ENCODE measurements at regions not wholly inside any gene's neighbourhood (a gene's known extent, or its start where the extent isn't known, plus 50 kb on each side); places are given as distances from the start of the nearest gene placed in this dataset.

DNA sequence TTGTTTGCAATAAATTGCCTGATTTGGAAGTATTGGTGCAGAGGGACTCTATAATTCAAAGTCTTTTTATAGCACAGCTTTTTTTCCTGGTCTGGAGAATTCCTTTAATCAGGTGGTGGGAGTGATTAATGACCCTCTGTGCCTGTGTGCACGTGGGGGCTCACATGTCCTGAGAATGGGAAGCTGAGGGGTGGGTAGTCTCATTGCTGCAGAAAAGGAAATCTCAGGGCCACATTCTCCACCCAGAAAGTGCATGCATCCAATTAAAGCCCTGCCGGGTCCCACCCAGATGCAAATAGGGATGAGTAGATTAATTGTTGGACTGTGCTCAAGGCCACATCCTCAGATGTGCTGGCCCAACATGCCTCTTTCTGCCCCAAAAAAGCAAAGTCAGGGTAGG is 324.7 kb downstream of the CXCL12 start:
- peaks cover 16% of the 10 kb centered on the region for H3K27me3 Mint-ChIP-seq
- H3K9me3 Mint-ChIP-seq = no peaks in the 10 kb centered on the region
- H3K4me3 Mint-ChIP-seq = no peak overlapping the region
- H3K27ac Mint-ChIP-seq = no peak overlapping the region
- no peak for DNase-seq
- no peaks in the 10 kb centered on the region for H3K36me3 Mint-ChIP-seq (ENCODE audit: low read depth)
- H3K4me1 Mint-ChIP-seq (ENCODE audit: low read depth) = no peaks in the 10 kb centered on the region

- H3K27me3 Mint-ChIP-seq = peaks cover 22% of the 10 kb centered on the region
- no peak for DNase-seq
- no peaks in the 10 kb centered on the region for H3K9me3 Mint-ChIP-seq
- H3K36me3 Mint-ChIP-seq (ENCODE audit: low read depth) = no peaks in the 10 kb centered on the region
- no peaks in the 10 kb centered on the region for H3K4me1 Mint-ChIP-seq (ENCODE audit: low read depth)
- H3K27ac Mint-ChIP-seq = no peak overlapping the region
- H3K4me3 Mint-ChIP-seq = no peak overlapping the region
Observed at GRCh38 chr10:44058259-44058658, 326.6 kb downstream of the CXCL12 start.

DNA sequence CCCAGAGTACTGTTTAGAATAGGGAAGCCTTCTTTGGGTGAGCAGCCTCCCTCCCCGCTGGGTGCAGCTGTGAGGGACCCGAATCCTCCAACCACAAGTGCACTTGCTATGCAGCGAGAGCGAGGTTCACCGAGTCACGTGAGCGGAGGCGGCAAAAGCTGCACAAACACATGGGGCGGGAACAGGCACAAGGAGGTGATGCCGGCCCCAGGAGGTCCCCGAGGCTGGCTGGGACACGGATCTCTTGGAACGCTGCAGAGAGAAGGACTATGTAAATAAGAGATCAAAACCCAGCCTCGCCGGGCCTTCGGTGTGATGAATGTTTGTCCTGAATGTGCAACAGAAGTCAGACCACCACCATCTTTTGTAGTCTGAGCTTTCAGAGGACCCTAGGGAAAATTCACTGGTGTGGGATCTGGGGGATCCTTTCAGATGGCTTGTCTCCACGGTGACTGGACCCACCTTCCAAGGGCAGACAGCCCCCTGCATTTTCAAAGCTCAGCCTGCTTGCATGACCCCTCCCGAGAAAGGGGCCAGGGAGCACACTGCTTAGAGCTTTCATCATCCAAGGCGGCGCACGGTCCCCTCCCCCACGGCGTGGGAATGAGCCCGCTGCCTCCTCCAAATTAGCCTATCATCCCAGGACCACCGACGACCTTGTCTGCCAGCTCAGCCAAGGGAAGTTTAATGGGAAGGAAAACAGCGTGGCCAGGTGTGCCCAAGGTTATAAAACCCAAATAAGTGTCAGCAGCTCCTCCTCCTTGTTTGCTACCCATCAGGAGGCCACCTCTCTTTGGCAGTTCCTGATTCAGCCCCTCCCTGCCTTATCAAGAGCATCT is 327.7 kb downstream of the CXCL12 start:
- no peak for DNase-seq
- peaks cover 29% of the 10 kb centered on the region for H3K27me3 Mint-ChIP-seq
- H3K4me1 Mint-ChIP-seq (ENCODE audit: low read depth) = no peaks in the 10 kb centered on the region
- no peak overlapping the region for H3K4me3 Mint-ChIP-seq
- H3K9me3 Mint-ChIP-seq = no peaks in the 10 kb centered on the region
- no peak overlapping the region for H3K27ac Mint-ChIP-seq
- H3K36me3 Mint-ChIP-seq (ENCODE audit: low read depth) = no peaks in the 10 kb centered on the region

- Mint-ChIP-seq H3K4me3 (no peak overlapping the region), H3K36me3 (ENCODE audit: low read depth) (no peaks in the 10 kb centered on the region), H3K27ac (no peak overlapping the region), H3K27me3 (peaks cover 37% of the 10 kb centered on the region), H3K9me3 (no peaks in the 10 kb centered on the region), H3K4me1 (ENCODE audit: low read depth) (no peaks in the 10 kb centered on the region)
- no peak for DNase-seq
Observed at GRCh38 chr10:44056206-44056605, 328.7 kb downstream of the CXCL12 start.

DNA sequence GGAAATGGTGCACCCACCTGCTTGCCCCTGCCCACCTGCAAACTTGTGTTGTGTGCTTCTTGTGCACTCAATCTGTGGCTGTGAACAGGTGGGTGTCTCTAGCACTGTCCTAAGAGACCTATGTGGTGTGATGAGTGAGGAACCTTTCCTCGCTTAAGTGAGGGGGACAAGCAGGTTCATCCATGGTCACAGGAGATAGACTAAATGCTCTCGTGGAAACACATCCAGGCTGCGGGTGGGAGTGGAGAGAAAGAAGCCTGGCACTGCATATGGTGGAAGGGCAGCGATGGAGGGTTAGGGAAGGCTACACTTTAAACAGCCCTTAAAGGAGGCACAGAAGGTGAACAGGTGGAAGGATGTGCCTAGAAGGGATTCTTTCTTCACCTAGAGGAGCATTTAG is 330.9 kb downstream of the CXCL12 start:
- Mint-ChIP-seq H3K36me3 (ENCODE audit: low read depth) (no peaks in the 10 kb centered on the region), H3K9me3 (no peaks in the 10 kb centered on the region), H3K4me3 (no peak overlapping the region), H3K27me3 (peaks cover 36% of the 10 kb centered on the region), H3K4me1 (ENCODE audit: low read depth) (no peaks in the 10 kb centered on the region), H3K27ac (no peak overlapping the region)
- DNase-seq = no peak

DNA sequence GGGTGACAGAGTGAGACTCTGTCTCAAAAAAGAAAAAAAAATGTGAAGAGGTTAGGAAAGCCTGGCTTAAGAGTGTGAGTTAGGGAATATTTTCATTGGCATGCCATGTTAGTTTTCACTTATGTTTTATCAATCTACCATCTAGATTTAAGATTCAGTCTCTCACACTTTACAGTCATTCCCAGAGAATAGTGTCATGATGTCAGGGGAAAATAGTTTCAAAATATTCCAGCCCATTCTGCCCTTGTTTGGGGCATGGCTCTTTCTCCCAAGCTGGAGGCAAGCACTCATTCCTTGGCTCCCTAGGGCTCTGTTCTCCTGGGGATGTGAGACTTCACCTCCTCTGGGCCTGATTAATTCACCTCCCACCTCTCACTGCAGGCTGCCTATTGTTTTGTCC is 331.5 kb downstream of the CXCL12 start:
- H3K36me3 Mint-ChIP-seq (ENCODE audit: low read depth) = no peaks in the 10 kb centered on the region
- H3K4me1 Mint-ChIP-seq (ENCODE audit: low read depth) = no peaks in the 10 kb centered on the region
- H3K27me3 Mint-ChIP-seq = peaks cover 31% of the 10 kb centered on the region
- no peaks in the 10 kb centered on the region for H3K9me3 Mint-ChIP-seq
- H3K27ac Mint-ChIP-seq = no peak overlapping the region
- DNase-seq = no peak
- H3K4me3 Mint-ChIP-seq = no peak overlapping the region

GRCh38 chr10:44051584-44052385 is 333.1 kb downstream of the CXCL12 start:
- peaks cover 38% of the 10 kb centered on the region for H3K27me3 Mint-ChIP-seq
- H3K9me3 Mint-ChIP-seq = no peaks in the 10 kb centered on the region
- no peak for DNase-seq
- H3K27ac Mint-ChIP-seq = no peak overlapping the region
- no peak overlapping the region for H3K4me3 Mint-ChIP-seq
- H3K36me3 Mint-ChIP-seq (ENCODE audit: low read depth) = no peaks in the 10 kb centered on the region
- H3K4me1 Mint-ChIP-seq (ENCODE audit: low read depth) = no peaks in the 10 kb centered on the region

- Mint-ChIP-seq H3K4me3 (no peak overlapping the region), H3K4me1 (ENCODE audit: low read depth) (no peaks in the 10 kb centered on the region), H3K9me3 (no peaks in the 10 kb centered on the region), H3K27me3 (peaks cover 34% of the 10 kb centered on the region), H3K27ac (no peak overlapping the region), H3K36me3 (ENCODE audit: low read depth) (no peaks in the 10 kb centered on the region)
- no peak for DNase-seq
Observed at GRCh38 chr10:44051091-44051490, 333.8 kb downstream of the CXCL12 start.

- DNase-seq = no peak
- no peaks in the 10 kb centered on the region for H3K9me3 Mint-ChIP-seq
- no peak overlapping the region for H3K27ac Mint-ChIP-seq
- no peaks in the 10 kb centered on the region for H3K4me1 Mint-ChIP-seq (ENCODE audit: low read depth)
- no peaks in the 10 kb centered on the region for H3K36me3 Mint-ChIP-seq (ENCODE audit: low read depth)
- peaks cover 32% of the 10 kb centered on the region for H3K27me3 Mint-ChIP-seq
- H3K4me3 Mint-ChIP-seq = no peak overlapping the region
Observed at GRCh38 chr10:44049301-44050015, 335.4 kb downstream of the CXCL12 start.

GRCh38 chr10:44047361-44047760 is 337.5 kb downstream of the CXCL12 start:
- no peak for DNase-seq
- no peak overlapping the region for H3K4me3 Mint-ChIP-seq
- H3K9me3 Mint-ChIP-seq = no peaks in the 10 kb centered on the region
- no peak overlapping the region for H3K27ac Mint-ChIP-seq
- H3K36me3 Mint-ChIP-seq (ENCODE audit: low read depth) = no peaks in the 10 kb centered on the region
- no peaks in the 10 kb centered on the region for H3K4me1 Mint-ChIP-seq (ENCODE audit: low read depth)
- peaks cover 24% of the 10 kb centered on the region for H3K27me3 Mint-ChIP-seq

DNA sequence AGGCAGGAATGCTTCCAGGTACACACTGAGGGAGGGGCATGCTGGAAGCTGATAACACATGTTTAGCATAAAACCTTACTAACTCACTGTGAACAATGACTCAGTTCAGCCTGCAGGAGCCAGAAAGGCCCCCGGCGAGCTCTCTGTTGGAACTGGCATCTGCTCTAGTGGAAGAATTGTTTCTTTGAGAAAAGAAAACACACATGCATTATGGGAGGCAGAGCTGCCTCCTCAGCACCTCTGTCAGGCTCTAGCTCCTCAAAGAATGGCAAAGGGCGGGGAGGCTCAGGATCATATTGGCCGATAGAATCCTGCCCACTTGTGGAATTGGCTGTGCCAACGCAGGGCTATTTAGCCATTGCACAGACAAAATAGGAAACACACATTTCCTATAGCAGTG is 338.3 kb downstream of the CXCL12 start:
- H3K27ac Mint-ChIP-seq = no peak overlapping the region
- no peaks in the 10 kb centered on the region for H3K9me3 Mint-ChIP-seq
- H3K36me3 Mint-ChIP-seq (ENCODE audit: low read depth) = no peaks in the 10 kb centered on the region
- DNase-seq = no peak
- no peak overlapping the region for H3K4me3 Mint-ChIP-seq
- peaks cover 17% of the 10 kb centered on the region for H3K27me3 Mint-ChIP-seq
- no peaks in the 10 kb centered on the region for H3K4me1 Mint-ChIP-seq (ENCODE audit: low read depth)

DNA sequence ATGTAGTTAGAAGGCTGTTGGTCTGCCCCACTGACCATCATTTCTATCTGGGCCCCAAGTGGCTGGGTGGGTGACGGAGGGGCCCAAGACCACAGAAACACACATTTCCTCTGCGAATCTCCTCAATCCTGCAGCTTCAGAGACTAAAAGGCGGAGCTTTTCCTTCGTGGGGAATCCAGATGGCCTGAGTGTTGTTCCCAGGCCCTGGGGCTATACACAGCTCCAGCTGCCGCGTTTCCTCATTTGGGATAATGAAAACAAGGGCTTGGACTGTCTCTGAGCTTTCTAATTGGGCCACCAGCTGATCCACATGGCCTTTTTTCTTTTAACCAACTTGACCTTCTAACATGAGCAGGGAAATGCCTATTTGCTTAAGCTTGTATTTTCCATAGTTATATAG is 339.9 kb downstream of the CXCL12 start:
- no peaks in the 10 kb centered on the region for H3K4me1 Mint-ChIP-seq (ENCODE audit: low read depth)
- H3K27me3 Mint-ChIP-seq = peaks cover 14% of the 10 kb centered on the region
- H3K36me3 Mint-ChIP-seq (ENCODE audit: low read depth) = no peaks in the 10 kb centered on the region
- H3K9me3 Mint-ChIP-seq = no peaks in the 10 kb centered on the region
- no peak overlapping the region for H3K4me3 Mint-ChIP-seq
- H3K27ac Mint-ChIP-seq = no peak overlapping the region
- no peak for DNase-seq

DNA sequence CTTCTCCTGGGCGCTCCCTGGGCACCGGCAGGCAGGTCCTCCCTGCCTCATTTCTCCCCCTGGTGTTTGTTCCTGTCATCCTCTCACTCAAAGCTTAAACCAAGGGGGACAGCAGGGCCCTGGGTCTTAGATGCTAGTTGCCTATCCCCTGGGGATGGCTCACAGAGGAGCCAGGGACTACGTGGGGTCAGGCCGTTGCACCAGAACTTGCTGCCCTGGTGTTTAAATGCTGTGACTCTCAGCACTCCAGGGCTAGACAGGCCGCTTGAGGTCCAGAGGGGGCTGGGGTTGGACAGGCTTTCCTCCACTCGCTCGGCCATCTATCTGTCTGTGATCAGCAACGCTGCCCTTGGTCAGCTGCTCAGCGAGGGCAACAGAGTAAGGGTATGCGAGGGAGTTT is 340.3 kb downstream of the CXCL12 start:
- H3K27ac Mint-ChIP-seq = no peak overlapping the region
- H3K36me3 Mint-ChIP-seq (ENCODE audit: low read depth) = no peaks in the 10 kb centered on the region
- no peak overlapping the region for H3K4me3 Mint-ChIP-seq
- DNase-seq = no peak
- H3K9me3 Mint-ChIP-seq = no peaks in the 10 kb centered on the region
- no peaks in the 10 kb centered on the region for H3K4me1 Mint-ChIP-seq (ENCODE audit: low read depth)
- H3K27me3 Mint-ChIP-seq = peaks cover 14% of the 10 kb centered on the region

- no peaks in the 10 kb centered on the region for H3K4me1 Mint-ChIP-seq (ENCODE audit: low read depth)
- H3K4me3 Mint-ChIP-seq = no peak overlapping the region
- H3K27me3 Mint-ChIP-seq = peaks cover 14% of the 10 kb centered on the region
- no peak for DNase-seq
- H3K9me3 Mint-ChIP-seq = no peaks in the 10 kb centered on the region
- no peak overlapping the region for H3K27ac Mint-ChIP-seq
- no peaks in the 10 kb centered on the region for H3K36me3 Mint-ChIP-seq (ENCODE audit: low read depth)
Observed at GRCh38 chr10:44043646-44044375, 341.1 kb downstream of the CXCL12 start.
